HCT116 (cell line): ENCODE measurements at regions not wholly inside any gene's neighbourhood (a gene's known extent, or its start where the extent isn't known, plus 50 kb on each side); places are given as distances from the start of the nearest gene placed in this dataset.

Experiments used
- ATAC-seq: fragments of 200-7000 bp; cut with Tn5 transposase; 2 replicates; pipeline ENCODE4 v1.9.1; 2020; ENCODE audit warnings: mild to moderate bottlenecking, moderate library complexity
- BruUV-seq: library from RNA; stranded (reverse); fragments of 400-500 nt; replicated peaks from 2 replicates; lab custom pipeline; 2021; lab: Mats Ljungman, UMichigan
- CTCF ChIA-PET: fragments of 300-600 bp; sonication (Branson Sonifier 250); formaldehyde crosslinking; loops from one replicate; lab custom pipeline; 2021; ENCODE audit warnings: antibody characterized with exemption; lab: Charles Lee
- POLR2A ChIA-PET: fragments of 300-600, 350-600 bp; sonication (Branson Sonifier 250); formaldehyde crosslinking; loops from one replicate; lab custom pipeline; 2021; ENCODE audit warnings: antibody characterized with exemption; lab: Charles Lee
- RAD21 ChIA-PET, 2 experiments: fragments of 300-600 bp; sonication (Branson Sonifier 250); formaldehyde crosslinking; loops; one replicate each; lab custom pipeline; 2023; ENCODE audit warnings: low total read pairs in 2 of 2; ENCODE audit not compliant: uncharacterized antibody in 2 of 2, unreplicated experiment in 2 of 2, low non-redundant PET in 1 of 2; lab: Charles Lee
- DNase-seq: peaks from one replicate; pipeline ENCODE4 v3.0.0-alpha.2; 2010; ENCODE audit warnings: low read depth, low spot score
- H2AFZ ChIP-seq: fragments of 200-600 bp; shearing (Covaris generic), sonication (generic); 2 replicates; pipeline ENCODE4 v1.6.1; 2017; ENCODE audit warnings: low read depth, mixed run types, mixed read lengths, antibody characterized with exemption, low read length; ENCODE audit not compliant: poor library complexity, severe bottlenecking
- H3K27ac ChIP-seq: 2 replicates; pipeline ENCODE4 v1.5.1; 2012; ENCODE audit warnings: low read depth, low read length
- H3K27me3 ChIP-seq: fragments of 200-600 bp; sonication (generic); 2 replicates; pipeline ENCODE4 v1.6.1; 2016; ENCODE audit warnings: mixed run types, low read length, mixed read lengths; ENCODE audit not compliant: insufficient read depth
- H3K36me3 ChIP-seq, 2 experiments: fragments of 200-500 bp in 1 of 2; fragments of 200-600 bp in 1 of 2; sonication (Bioruptor generic) in 1 of 2; sonication (generic) in 1 of 2; 2 replicates each; pipeline versions ENCODE4 v1.5.1 to v1.6.1; 2014 to 2016; ENCODE audit warnings: low read length in 2 of 2, inconsistent platforms in 1 of 2, mixed read lengths in 1 of 2, mixed run types in 1 of 2; ENCODE audit not compliant: insufficient read depth in 2 of 2, control insufficient read depth in 1 of 2
- H3K4me1 ChIP-seq, 2 experiments: fragments of 200-600 bp in 1 of 2; sonication (generic) in 1 of 2; 2 replicates each; pipeline versions ENCODE4 v1.5.1 to v1.6.1; 2012 to 2017; ENCODE audit warnings: low read length in 2 of 2, inconsistent platforms in 1 of 2, mild to moderate bottlenecking in 1 of 2, mixed read lengths in 1 of 2, mixed run types in 1 of 2, moderate library complexity in 1 of 2; ENCODE audit not compliant: insufficient read depth in 2 of 2, control insufficient read depth in 1 of 2
- H3K4me2 ChIP-seq: fragments of 200-600 bp; sonication (generic); 2 replicates; pipeline ENCODE4 v1.6.1; 2017; ENCODE audit warnings: mixed run types, low read length, mixed read lengths
- H3K4me3 ChIP-seq, 2 experiments: fragments of 200-600 bp in 1 of 2; sonication (generic) in 1 of 2; replicated peaks in 1 of 2; 2 replicates each; pipeline ENCODE4 v1.5.1; 2011 to 2016; ENCODE audit warnings: low read length in 2 of 2, control low read depth in 1 of 2, low read depth in 1 of 2, mild to moderate bottlenecking in 1 of 2, mixed read lengths in 1 of 2, mixed run types in 1 of 2
- H3K79me2 ChIP-seq: fragments of 200-600 bp; sonication (generic); 2 replicates; pipeline ENCODE4 v1.6.1; 2017; ENCODE audit warnings: mild to moderate bottlenecking, mixed run types, low read length, moderate library complexity, mixed read lengths; ENCODE audit not compliant: insufficient read depth
- H3K9ac ChIP-seq: fragments of 200-600 bp; sonication (generic); 2 replicates; pipeline ENCODE4 v1.6.1; 2016; ENCODE audit warnings: low read length, mixed read lengths
- H3K9me2 ChIP-seq: fragments of 200-600 bp; sonication (generic), shearing (Covaris generic); 2 replicates; pipeline ENCODE4 v1.6.1; 2017; ENCODE audit warnings: mixed run types, mild to moderate bottlenecking, moderate library complexity; ENCODE audit not compliant: insufficient read depth
- H3K9me3 ChIP-seq, 2 experiments: fragments of 200-500 bp in 1 of 2; fragments of 200-600 bp in 1 of 2; sonication (Bioruptor generic) in 1 of 2; sonication (generic) in 1 of 2; 2 replicates each; pipeline ENCODE4 v1.6.1; 2014 to 2017; ENCODE audit warnings: low read length in 2 of 2, mixed read lengths in 2 of 2, inconsistent platforms in 1 of 2, low read depth in 1 of 2, mild to moderate bottlenecking in 1 of 2, mixed run types in 1 of 2, moderate library complexity in 1 of 2; ENCODE audit not compliant: control insufficient read depth in 1 of 2, insufficient read depth in 1 of 2
- H4K20me1 ChIP-seq: fragments of 200-600 bp; sonication (generic), shearing (Covaris generic); 2 replicates; pipeline ENCODE4 v1.6.1; 2017; ENCODE audit warnings: mixed run types, mild to moderate bottlenecking, moderate library complexity; ENCODE audit not compliant: insufficient read depth
- CBX3 ChIP-seq: IDR thresholded peaks from 2 replicates; pipeline ENCODE4 v1.6.1; 2012; ENCODE audit warnings: low read depth
- EGR1 ChIP-seq: IDR thresholded peaks from 2 replicates; pipeline ENCODE4 v1.6.1; 2012; ENCODE audit warnings: low read depth
- ELF1 ChIP-seq: IDR thresholded peaks from 2 replicates; pipeline ENCODE4 v1.6.1; 2012; ENCODE audit warnings: low read depth, borderline replicate concordance
- EZH2phosphoT487 ChIP-seq: fragments of 200-600 bp; IDR thresholded peaks from 2 replicates; pipeline ENCODE4 v1.6.1; 2018; ENCODE audit warnings: antibody characterized with exemption, borderline replicate concordance
- POLR2A ChIP-seq: IDR thresholded peaks from 2 replicates; pipeline ENCODE4 v1.7.0; 2011; ENCODE audit warnings: borderline replicate concordance; ENCODE audit not compliant: insufficient read depth, insufficient read length; ENCODE audit errors: extremely low read depth
- RAD21 ChIP-seq: IDR thresholded peaks from 2 replicates; pipeline ENCODE4 v1.6.1; 2012; ENCODE audit warnings: low read depth, mild to moderate bottlenecking
- ZNF274 ChIP-seq: fragments of 200-500 bp; sonication (Bioruptor generic); IDR thresholded peaks from 2 replicates; pipeline ENCODE4 v1.6.1; 2014; ENCODE audit warnings: mild to moderate bottlenecking, low read depth, low read length, inconsistent platforms
- intact Hi-C: fragments of 100-400 bp; cut with micrococcal nuclease; formaldehyde crosslinking; loops from 2 replicates; pipeline ENCODE4 v1.10.0; 2022
- TF ChIP-seq, protein P1 (sequence below): IDR thresholded peaks from 2 replicates; pipeline ENCODE4 v1.6.1; 2012; ENCODE audit warnings: low read depth

DNA sequence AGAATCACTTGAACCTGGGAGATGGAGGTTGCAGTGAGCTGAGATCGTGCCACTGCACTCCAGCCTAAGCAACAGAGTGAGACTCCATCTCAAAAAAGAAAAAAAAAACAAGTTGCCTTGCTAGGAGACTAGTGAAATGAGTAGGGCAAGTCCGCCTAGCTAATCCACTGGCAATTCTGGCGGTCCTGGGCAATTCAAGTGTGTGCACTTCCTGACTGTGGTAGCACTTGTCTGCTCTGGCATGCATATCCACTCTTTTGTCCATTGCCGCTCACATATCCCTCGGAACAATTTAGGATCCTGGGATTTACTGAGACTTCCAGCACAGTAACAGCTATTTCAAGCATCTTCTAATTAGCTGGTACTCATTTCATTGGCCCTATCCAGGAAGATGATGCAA is 426.3 kb upstream of the ADGRL2 start:
- ATAC-seq: no peak
- POLR2A ChIA-PET: no interaction called here

DNA sequence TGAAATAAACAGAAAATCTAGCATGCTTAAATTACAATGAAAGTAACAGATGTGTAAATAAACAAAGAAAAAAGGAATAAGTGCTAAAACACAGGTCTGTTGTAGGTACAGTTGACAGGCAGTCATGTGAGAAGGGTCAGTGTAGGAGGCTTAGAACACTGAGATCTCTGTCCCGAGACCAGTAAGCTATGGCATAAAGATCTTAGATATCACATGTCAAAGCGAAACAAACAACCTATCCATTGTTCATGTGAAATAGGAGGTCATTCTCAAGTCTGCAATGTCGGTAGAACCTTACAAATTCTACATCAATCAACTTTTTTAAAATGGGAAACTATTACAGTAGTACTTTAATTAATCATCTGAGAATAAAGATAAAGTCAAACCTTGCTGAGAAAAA is 428.9 kb upstream of the ADGRL2 start:
- no peak for ATAC-seq
- Histone ChIP-seq H3K4me2 (no peak overlapping the region), H3K27me3 (no peaks in the 10 kb centered on the region), H3K79me2 (no peaks in the 10 kb centered on the region), H3K4me1 (no peaks in the 10 kb centered on the region), H3K36me3 (no peaks in the 10 kb centered on the region), H3K9ac (no peak overlapping the region), H4K20me1 (no peaks in the 10 kb centered on the region), H3K4me3 (no peak overlapping the region), H2AFZ (no peak overlapping the region), H3K9me3 (no peaks in the 10 kb centered on the region), H3K9me2 (no peaks in the 10 kb centered on the region), H3K27ac (no peak overlapping the region)
- no TSS peak for BruUV-seq
- DNase-seq: no peak
- TF ChIP-seq EGR1: no peak
- no peak for TF ChIP-seq POLR2A
- TF ChIP-seq ZNF274: no peak
- no peak for TF ChIP-seq RAD21
- ChIA-PET CTCF (no interaction called here), RAD21 (no interaction called here), POLR2A (no interaction called here)
- intact Hi-C loops: no loop called here

More for the DNA sequence above, 426.3 kb upstream of the ADGRL2 start:
- RAD21 ChIA-PET: no interaction called here
- H3K9me3 ChIP-seq: no peaks in the 10 kb centered on the region
- CTCF ChIA-PET: no interaction called here
- H3K4me1 ChIP-seq: no peaks in the 10 kb centered on the region
- H3K27ac ChIP-seq: no peak overlapping the region
- no peaks in the 10 kb centered on the region for H4K20me1 ChIP-seq
- no peak overlapping the region for H3K4me2 ChIP-seq
- BruUV-seq: no TSS peak
- H2AFZ ChIP-seq: no peak overlapping the region
- no peaks in the 10 kb centered on the region for H3K79me2 ChIP-seq
- no peak overlapping the region for H3K9ac ChIP-seq
- DNase-seq: no peak
- intact Hi-C loops: no loop called here
- H3K27me3 ChIP-seq: no peaks in the 10 kb centered on the region
- no peaks in the 10 kb centered on the region for H3K36me3 ChIP-seq
- no peaks in the 10 kb centered on the region for H3K9me2 ChIP-seq
- TF ChIP-seq, protein P1, sequence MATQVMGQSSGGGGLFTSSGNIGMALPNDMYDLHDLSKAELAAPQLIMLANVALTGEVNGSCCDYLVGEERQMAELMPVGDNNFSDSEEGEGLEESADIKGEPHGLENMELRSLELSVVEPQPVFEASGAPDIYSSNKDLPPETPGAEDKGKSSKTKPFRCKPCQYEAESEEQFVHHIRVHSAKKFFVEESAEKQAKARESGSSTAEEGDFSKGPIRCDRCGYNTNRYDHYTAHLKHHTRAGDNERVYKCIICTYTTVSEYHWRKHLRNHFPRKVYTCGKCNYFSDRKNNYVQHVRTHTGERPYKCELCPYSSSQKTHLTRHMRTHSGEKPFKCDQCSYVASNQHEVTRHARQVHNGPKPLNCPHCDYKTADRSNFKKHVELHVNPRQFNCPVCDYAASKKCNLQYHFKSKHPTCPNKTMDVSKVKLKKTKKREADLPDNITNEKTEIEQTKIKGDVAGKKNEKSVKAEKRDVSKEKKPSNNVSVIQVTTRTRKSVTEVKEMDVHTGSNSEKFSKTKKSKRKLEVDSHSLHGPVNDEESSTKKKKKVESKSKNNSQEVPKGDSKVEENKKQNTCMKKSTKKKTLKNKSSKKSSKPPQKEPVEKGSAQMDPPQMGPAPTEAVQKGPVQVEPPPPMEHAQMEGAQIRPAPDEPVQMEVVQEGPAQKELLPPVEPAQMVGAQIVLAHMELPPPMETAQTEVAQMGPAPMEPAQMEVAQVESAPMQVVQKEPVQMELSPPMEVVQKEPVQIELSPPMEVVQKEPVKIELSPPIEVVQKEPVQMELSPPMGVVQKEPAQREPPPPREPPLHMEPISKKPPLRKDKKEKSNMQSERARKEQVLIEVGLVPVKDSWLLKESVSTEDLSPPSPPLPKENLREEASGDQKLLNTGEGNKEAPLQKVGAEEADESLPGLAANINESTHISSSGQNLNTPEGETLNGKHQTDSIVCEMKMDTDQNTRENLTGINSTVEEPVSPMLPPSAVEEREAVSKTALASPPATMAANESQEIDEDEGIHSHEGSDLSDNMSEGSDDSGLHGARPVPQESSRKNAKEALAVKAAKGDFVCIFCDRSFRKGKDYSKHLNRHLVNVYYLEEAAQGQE: no peak
- no peak for TF ChIP-seq EGR1
- TF ChIP-seq ELF1: no peak
- TF ChIP-seq EZH2phosphoT487: no peak
- no peak for TF ChIP-seq CBX3
- H3K4me3 ChIP-seq: no peak overlapping the region
